ENCODE measurements at regions not wholly inside any gene's neighbourhood (a gene's known extent, or its start where the extent isn't known, plus 50 kb on each side); places are given as distances from the start of the nearest gene placed in this dataset.

DNA sequence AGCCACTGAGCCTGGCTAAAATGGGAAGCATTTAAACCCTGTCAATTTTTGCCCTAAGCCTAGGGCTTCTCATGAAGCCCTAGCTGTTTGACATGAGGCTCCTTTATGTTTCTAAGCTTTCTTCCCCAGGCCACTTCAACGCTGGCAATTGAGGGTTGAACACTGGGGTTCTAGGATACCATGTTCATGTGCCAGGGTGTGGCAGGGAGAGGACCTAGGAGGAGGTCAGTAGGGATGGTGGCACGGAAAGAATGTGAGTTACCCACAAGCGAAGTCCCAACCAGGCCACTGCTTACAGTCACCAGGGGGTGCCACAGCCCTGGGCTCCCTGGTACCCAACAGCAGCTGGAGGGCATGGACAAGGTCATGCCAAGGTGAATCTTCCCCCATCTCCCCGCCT, 90.8 kb upstream of the AJAP1 start:
- TF ChIP-seq CTCF (IDR thresholded peaks at IDR 0.05) (no peak), POLR2A (IDR thresholded peaks at IDR 0.05) (no peak)
